HepG2 (cell line): ENCODE measurements at regions not wholly inside any gene's neighbourhood (a gene's known extent, or its start where the extent isn't known, plus 50 kb on each side); places are given as distances from the start of the nearest gene placed in this dataset.

ENCODE experiments used
- ARNT2 ChIP-seq: sonication (generic); formaldehyde crosslinking; IDR thresholded peaks from 2 replicates; pipeline ENCODE4 v1.8.0; 2022; ENCODE audit warnings: mild to moderate bottlenecking, low read depth, missing genetic modification reagents, moderate library complexity
- BRD4 ChIP-seq: sonication (generic); formaldehyde crosslinking; IDR thresholded peaks from 2 replicates; pipeline ENCODE4 v1.4.0; 2020; ENCODE audit warnings: missing genetic modification reagents
- CREM ChIP-seq, 2 experiments: sonication (generic) in 1 of 2; formaldehyde crosslinking in 1 of 2; IDR thresholded peaks; 2 replicates each; pipeline versions ENCODE4 v1.4.0 to v1.6.1; 2016 to 2020; ENCODE audit warnings: antibody characterized with exemption in 1 of 2, mild to moderate bottlenecking in 1 of 2, missing genetic modification reagents in 1 of 2
- FOSL1 ChIP-seq: sonication (generic); formaldehyde crosslinking; IDR thresholded peaks from 2 replicates; pipeline ENCODE4 v1.9.0; 2021; ENCODE audit warnings: missing genetic modification reagents, borderline replicate concordance
- FOXM1 ChIP-seq: sonication (generic); formaldehyde crosslinking; IDR thresholded peaks from 2 replicates; pipeline ENCODE4 v1.5.0; 2020; ENCODE audit warnings: missing genetic modification reagents
- HOXD1 ChIP-seq: sonication (generic); formaldehyde crosslinking; IDR thresholded peaks from 2 replicates; pipeline ENCODE4 v1.5.0; 2020; ENCODE audit warnings: missing genetic modification reagents
- MBNL3 ChIP-seq: fragments of 250-450 bp; sonication (Bioruptor Pico); conservative IDR thresholded peaks from 2 replicates; pipeline ENCODE4 v1.8.0; 2022; ENCODE audit warnings: mild to moderate bottlenecking, inconsistent platforms
- PITX1 ChIP-seq: sonication (generic); formaldehyde crosslinking; IDR thresholded peaks from 2 replicates; pipeline ENCODE4 v1.5.1; 2020; ENCODE audit warnings: mild to moderate bottlenecking, missing genetic modification reagents
- RCOR2 ChIP-seq: IDR thresholded peaks from 2 replicates; pipeline ENCODE4 v1.6.1; 2016; ENCODE audit warnings: missing biosample characterization, missing genetic modification reagents
- SRSF1 ChIP-seq: fragments of 200-400 bp; formaldehyde crosslinking; optimal IDR thresholded peaks from 2 replicates; pipeline ENCODE3; 2017; ENCODE audit warnings: mild to moderate bottlenecking, low read depth, low read length, moderate library complexity
- STAT6 ChIP-seq: sonication (generic); formaldehyde crosslinking; IDR thresholded peaks from 2 replicates; pipeline ENCODE4 v1.4.0; 2020; ENCODE audit warnings: missing genetic modification reagents, mild to moderate bottlenecking, borderline replicate concordance
- TEAD3 ChIP-seq: optimal IDR thresholded peaks from 2 replicates; pipeline ENCODE3; 2016; ENCODE audit warnings: borderline replicate concordance
- THYN1 ChIP-seq: sonication (generic); formaldehyde crosslinking; IDR thresholded peaks from 2 replicates; pipeline ENCODE4 v1.8.1; 2023; ENCODE audit warnings: low read depth, mild to moderate bottlenecking, moderate library complexity, missing genetic modification reagents, borderline replicate concordance
- YEATS2 ChIP-seq: sonication (generic); formaldehyde crosslinking; IDR thresholded peaks from 2 replicates; pipeline ENCODE4 v1.4.0; 2020; ENCODE audit warnings: missing genetic modification reagents, borderline replicate concordance
- ZBTB42 ChIP-seq: sonication (generic); formaldehyde crosslinking; IDR thresholded peaks from 2 replicates; pipeline ENCODE4 v1.5.0; 2020; ENCODE audit warnings: mild to moderate bottlenecking, missing genetic modification reagents
- ZFP36L1 ChIP-seq: sonication (generic); formaldehyde crosslinking; IDR thresholded peaks from 2 replicates; pipeline ENCODE4 v1.8.0; 2022; ENCODE audit warnings: mild to moderate bottlenecking, missing genetic modification reagents, moderate library complexity
- ZNF280D ChIP-seq: sonication (generic); formaldehyde crosslinking; IDR thresholded peaks from 2 replicates; pipeline ENCODE4 v1.5.1; 2020; ENCODE audit warnings: mild to moderate bottlenecking, missing genetic modification reagents
- ZNF326 ChIP-seq: sonication (generic); formaldehyde crosslinking; IDR thresholded peaks from 2 replicates; pipeline ENCODE4 v1.4.0; 2020; ENCODE audit warnings: missing genetic modification reagents, borderline replicate concordance
- ZNF598 ChIP-seq: sonication (generic); formaldehyde crosslinking; IDR thresholded peaks from 2 replicates; pipeline ENCODE4 v1.5.1; 2020; ENCODE audit warnings: mild to moderate bottlenecking, missing genetic modification reagents, borderline replicate concordance
- ZNF674 ChIP-seq: sonication (generic); formaldehyde crosslinking; IDR thresholded peaks from 2 replicates; pipeline ENCODE4 v1.5.0; 2020; ENCODE audit warnings: low read depth, mild to moderate bottlenecking, missing genetic modification reagents
- ZNF704 ChIP-seq: sonication (generic); formaldehyde crosslinking; IDR thresholded peaks from 2 replicates; pipeline ENCODE4 v1.8.1; 2023; ENCODE audit warnings: mild to moderate bottlenecking, inconsistent platforms, moderate library complexity, missing genetic modification reagents, borderline replicate concordance
- ZNF839 ChIP-seq: sonication (generic); formaldehyde crosslinking; IDR thresholded peaks from 2 replicates; pipeline ENCODE4 v1.4.0; 2020; ENCODE audit warnings: missing genetic modification reagents, mild to moderate bottlenecking, borderline replicate concordance
- ZNF841 ChIP-seq: sonication (generic); formaldehyde crosslinking; IDR thresholded peaks from 2 replicates; pipeline ENCODE4 v1.8.1; 2023; ENCODE audit warnings: missing genetic modification reagents, borderline replicate concordance

GRCh38 chr2:8103085-8103708 lies 578.7 kb upstream of the ID2 start (continued):
- TF ChIP-seq YEATS2 (CRISPR knock-in tag) (peak; percentile 81; the same call in 1 of the 2 replicates), HOXD1 (peak; percentile 85; the same call in 1 of the 2 replicates), FOXM1 (CRISPR knock-in tag) (no peak), SRSF1 (no peak), ZNF598 (CRISPR knock-in tag) (no peak), STAT6 (CRISPR knock-in tag) (0 out of 2 replicates have a peak, but pooled peaks have one; percentile 21), CREM (IDR thresholded peaks at IDR 0.05) (peak; percentile 92), CREM (CRISPR knock-in tag; IDR thresholded peaks at IDR 0.05) (no peak), ZNF674 (no peak), RCOR2 (CRISPR knock-in tag) (peak; percentile 94), ZNF839 (no peak), ZBTB42 (CRISPR knock-in tag) (no peak), FOSL1 (CRISPR knock-in tag) (peak; percentile 98), MBNL3 (CRISPR knock-in tag) (no peak), PITX1 (peak; percentile 99), TEAD3 (CRISPR knock-in tag) (peak; percentile 92), ARNT2 (CRISPR knock-in tag) (0 out of 2 replicates have a peak, but pooled peaks have one; percentile 16), ZFP36L1 (CRISPR knock-in tag) (peak; percentile 76; the same call in 1 of the 2 replicates), ZNF704 (CRISPR knock-in tag) (no peak), ZNF326 (CRISPR knock-in tag) (no peak), BRD4 (CRISPR knock-in tag) (peak; percentile 90), ZNF280D (peak; percentile 88), THYN1 (CRISPR knock-in tag) (0 out of 2 replicates have a peak, but pooled peaks have one; percentile 31), ZNF841 (no peak)
